H1 (cell line): ENCODE measurements at regions not wholly inside any gene's neighbourhood (a gene's known extent, or its start where the extent isn't known, plus 50 kb on each side); places are given as distances from the start of the nearest gene placed in this dataset.

Experiments used
- CTCF ChIA-PET: fragments of 300-600 bp; sonication (Branson Sonifier 250); formaldehyde crosslinking; loops from one replicate; lab custom pipeline; 2021; ENCODE audit not compliant: partially characterized antibody; lab: Charles Lee
- POLR2A ChIA-PET: fragments of 300-600 bp; sonication (Branson Sonifier 250); formaldehyde crosslinking; loops from one replicate; lab custom pipeline; 2021; ENCODE audit warnings: inconsistent platforms; ENCODE audit not compliant: partially characterized antibody; lab: Charles Lee
- DNase-seq, 2 experiments: peaks; one replicate each; pipeline versions ENCODE4 v3.0.0 to v3.0.0-alpha.2; 2010 to 2022; ENCODE audit warnings: low spot score in 2 of 2, low read depth in 1 of 2, mixed read lengths in 1 of 2
- FAIRE-seq: peaks from 2 replicates; lab custom pipeline; 2011; peaks lifted over from hg19 to GRCh38; lab: Jason Lieb, UNC
- H2AFZ ChIP-seq: 2 replicates; pipeline ENCODE4 v1.8.1; 2012; ENCODE audit warnings: low read length, inconsistent platforms
- H2AK5ac ChIP-seq: 2 replicates; pipeline ENCODE4 v1.6.1; 2013; ENCODE audit warnings: low read depth, low read length
- H2BK120ac ChIP-seq: replicated peaks from 2 replicates; pipeline ENCODE3; 2013; ENCODE audit warnings: low read depth, low read length, inconsistent platforms
- H2BK12ac ChIP-seq: 2 replicates; pipeline ENCODE4 v1.6.1; 2013; ENCODE audit warnings: low read depth, low read length
- H2BK15ac ChIP-seq: 2 replicates; pipeline ENCODE4 v1.6.1; 2013; ENCODE audit warnings: low read length
- H2BK20ac ChIP-seq: 2 replicates; pipeline ENCODE4 v1.6.1; 2013; ENCODE audit warnings: low read length
- H2BK5ac ChIP-seq: 2 replicates; pipeline ENCODE4 v1.6.1; 2013; ENCODE audit warnings: low read depth, low read length
- H3K14ac ChIP-seq: 2 replicates; pipeline ENCODE4 v1.6.1; 2013; ENCODE audit warnings: inconsistent platforms; ENCODE audit not compliant: insufficient read length
- H3K18ac ChIP-seq: 2 replicates; pipeline ENCODE4 v1.6.1; 2013; ENCODE audit warnings: low read length; ENCODE audit errors: extremely low read depth
- H3K23ac ChIP-seq: 2 replicates; pipeline ENCODE4 v1.6.1; 2013; ENCODE audit warnings: inconsistent platforms; ENCODE audit not compliant: insufficient read length
- H3K23me2 ChIP-seq: 2 replicates; pipeline ENCODE4 v1.6.1; 2013; ENCODE audit warnings: low read depth, low read length
- H3K27ac ChIP-seq: 2 replicates; pipeline ENCODE4 v1.6.1; 2011; ENCODE audit warnings: low read depth, low read length, inconsistent platforms
- H3K27me3 ChIP-seq, 4 experiments: replicated peaks in 1 of 4; 1 replicate in 1 of 4; 2 replicates in 3 of 4; pipeline versions ENCODE4 v1.6.1 to v1.8.1; 2011 to 2013; ENCODE audit warnings: low read length in 3 of 4, mild to moderate bottlenecking in 3 of 4, inconsistent platforms in 2 of 4, mixed read lengths in 2 of 4, moderate library complexity in 1 of 4; ENCODE audit not compliant: control insufficient read depth in 3 of 4, insufficient read depth in 3 of 4; ENCODE audit errors: extremely low read depth in 1 of 4
- H3K36me3 ChIP-seq, 4 experiments: 2 replicates each; pipeline versions ENCODE4 v1.6.1 to v1.8.1; 2011 to 2013; ENCODE audit warnings: mild to moderate bottlenecking in 4 of 4, low read length in 3 of 4, moderate library complexity in 2 of 4, control low read depth in 1 of 4, inconsistent platforms in 1 of 4; ENCODE audit not compliant: insufficient read depth in 4 of 4, control insufficient read depth in 2 of 4
- H3K4ac ChIP-seq: replicated peaks from 2 replicates; pipeline ENCODE3; 2013; ENCODE audit warnings: low read length, low read depth, mixed read lengths, inconsistent platforms; ENCODE audit not compliant: insufficient read length
- H3K4me1 ChIP-seq, 4 experiments: replicated peaks in 1 of 4; 1 replicate in 1 of 4; 2 replicates in 3 of 4; pipeline versions ENCODE4 v1.6.1 to v1.8.1; 2011 to 2013; ENCODE audit warnings: low read length in 3 of 4, inconsistent platforms in 2 of 4, mixed read lengths in 1 of 4; ENCODE audit not compliant: insufficient read depth in 4 of 4, control insufficient read depth in 3 of 4
- H3K4me2 ChIP-seq, 2 experiments: 2 replicates each; pipeline versions ENCODE4 v1.6.1 to v1.8.1; 2011 to 2013; ENCODE audit warnings: low read depth in 2 of 2, low read length in 2 of 2, control low read depth in 1 of 2, inconsistent platforms in 1 of 2, mild to moderate bottlenecking in 1 of 2; ENCODE audit not compliant: insufficient read depth in 1 of 2
- H3K4me3 ChIP-seq, 4 experiments: fragments of 200-600, 300-600 bp in 1 of 4; sonication (generic), shearing (Covaris generic), sonication (Bioruptor Twin) in 1 of 4; 2 replicates each; pipeline versions ENCODE4 v1.5.1 to v1.8.1; 2011 to 2016; ENCODE audit warnings: low read length in 4 of 4, low read depth in 3 of 4, control low read depth in 2 of 4, inconsistent platforms in 2 of 4, mild to moderate bottlenecking in 2 of 4, mixed read lengths in 1 of 4, moderate library complexity in 1 of 4; ENCODE audit not compliant: insufficient read depth in 2 of 4; ENCODE audit errors: extremely low read depth in 1 of 4
- H3K56ac ChIP-seq: replicated peaks from 2 replicates; pipeline ENCODE3; 2013; ENCODE audit warnings: low read depth, mild to moderate bottlenecking, mixed read lengths, low read length, inconsistent platforms; ENCODE audit not compliant: insufficient read length
- H3K79me1 ChIP-seq: 2 replicates; pipeline ENCODE4 v1.6.1; 2013; ENCODE audit warnings: low read depth, low read length, control low read depth
- H3K79me2 ChIP-seq, 2 experiments: 2 replicates each; pipeline versions ENCODE4 v1.6.1 to v1.8.1; 2012 to 2013; ENCODE audit warnings: low read length in 2 of 2, mild to moderate bottlenecking in 2 of 2, inconsistent platforms in 1 of 2; ENCODE audit not compliant: insufficient read depth in 2 of 2, control insufficient read depth in 1 of 2
- H3K9ac ChIP-seq, 4 experiments: replicated peaks in 1 of 4; 1 replicate in 1 of 4; 2 replicates in 3 of 4; pipeline versions ENCODE4 v1.6.1 to v1.8.1; 2011 to 2013; ENCODE audit warnings: low read depth in 3 of 4, low read length in 3 of 4, control low read depth in 2 of 4, mild to moderate bottlenecking in 2 of 4, moderate library complexity in 2 of 4, inconsistent platforms in 1 of 4; ENCODE audit errors: extremely low read depth in 1 of 4
- H3K9me3 ChIP-seq, 2 experiments: 2 replicates each; pipeline versions ENCODE4 v1.6.1 to v1.8.1; 2012 to 2013; ENCODE audit warnings: mild to moderate bottlenecking in 2 of 2, moderate library complexity in 2 of 2, control low read depth in 1 of 2, inconsistent platforms in 1 of 2, low read depth in 1 of 2, low read length in 1 of 2, mixed read lengths in 1 of 2; ENCODE audit not compliant: insufficient read depth in 2 of 2
- H4K20me1 ChIP-seq, 2 experiments: replicated peaks in 1 of 2; 2 replicates each; pipeline versions ENCODE3 to v1.8.1; 2011 to 2013; ENCODE audit warnings: inconsistent platforms in 2 of 2, low read length in 2 of 2, mild to moderate bottlenecking in 1 of 2; ENCODE audit not compliant: insufficient read depth in 2 of 2, control insufficient read depth in 1 of 2
- H4K5ac ChIP-seq: 2 replicates; pipeline ENCODE4 v1.6.1; 2013; ENCODE audit warnings: low read length, low read depth, mixed read lengths, inconsistent platforms; ENCODE audit not compliant: insufficient read length
- H4K8ac ChIP-seq: 2 replicates; pipeline ENCODE4 v1.8.0; 2013; ENCODE audit warnings: mild to moderate bottlenecking, moderate library complexity, low read length, inconsistent platforms; ENCODE audit not compliant: insufficient read depth; ENCODE audit errors: extremely low read depth
- H4K91ac ChIP-seq: replicated peaks from 2 replicates; pipeline ENCODE3; 2013; ENCODE audit warnings: low read length, mixed read lengths, inconsistent platforms; ENCODE audit not compliant: insufficient read length
- ASH2L ChIP-seq: fragments of 200-600, 300-600 bp; sonication (generic); IDR thresholded peaks from one replicate; pipeline ENCODE4 v1.7.1; 2017; ENCODE audit warnings: low read length
- CBX5 ChIP-seq: fragments of 300-800, 300-1000 bp; sonication (generic); IDR thresholded peaks from 2 replicates; pipeline ENCODE4 v1.7.1; 2016; ENCODE audit warnings: antibody characterized with exemption, low read length, low read depth
- CEBPB ChIP-seq: IDR thresholded peaks from 2 replicates; pipeline ENCODE4 v1.6.1; 2012; ENCODE audit warnings: low read depth, low read length
- CHD1 ChIP-seq: IDR thresholded peaks from 2 replicates; pipeline ENCODE4 v1.6.1; 2012; ENCODE audit warnings: low read depth, low read length, improper control_type of control experiment
- FOSL1 ChIP-seq: IDR thresholded peaks from 2 replicates; pipeline ENCODE4 v1.6.1; 2011; ENCODE audit warnings: mild to moderate bottlenecking, low read depth, low read length, moderate library complexity; ENCODE audit not compliant: insufficient read depth
- NANOG ChIP-seq: IDR thresholded peaks from 2 replicates; pipeline ENCODE4 v1.6.1; 2011; ENCODE audit warnings: low read length, low read depth, mild to moderate bottlenecking, inconsistent platforms; ENCODE audit not compliant: insufficient read depth, poor library complexity, severe bottlenecking
- SIRT6 ChIP-seq: IDR thresholded peaks from one replicate; pipeline ENCODE4 v1.7.1; 2012; ENCODE audit warnings: low read length, inconsistent platforms
- SIX5 ChIP-seq: IDR thresholded peaks from 2 replicates; pipeline ENCODE4 v1.6.1; 2011; ENCODE audit warnings: mild to moderate bottlenecking, low read depth, low read length
- SP4 ChIP-seq: IDR thresholded peaks from 2 replicates; pipeline ENCODE4 v1.6.1; 2012; ENCODE audit warnings: low read length, inconsistent platforms
- SRF ChIP-seq: IDR thresholded peaks from 2 replicates; pipeline ENCODE4 v1.6.1; 2011; ENCODE audit warnings: mild to moderate bottlenecking, low read depth, low read length, moderate library complexity
- TAF7 ChIP-seq: optimal IDR thresholded peaks from 2 replicates; pipeline ENCODE3; 2011; ENCODE audit warnings: low read depth, mild to moderate bottlenecking, inconsistent platforms, low read length, moderate library complexity, borderline replicate concordance
- TBP ChIP-seq: IDR thresholded peaks from 2 replicates; pipeline ENCODE4 v1.6.1; 2011; ENCODE audit warnings: low read depth, low read length, improper control_type of control experiment
- TCF12 ChIP-seq: IDR thresholded peaks from 2 replicates; pipeline ENCODE4 v1.6.1; 2011; ENCODE audit warnings: low read depth, mild to moderate bottlenecking, low read length
- WGBS, 2 experiments: shearing (Covaris generic) in 1 of 2; methylation state at CpG; one replicate each; pipeline versions ENCODE4 v1.1.6 to v1.1.7; 2013 to 2015; ENCODE audit warnings: low lambda C conversion rate in 2 of 2, mixed read lengths in 2 of 2, inconsistent platforms in 1 of 2, low coverage in 1 of 2, missing lambda C conversion rate in 1 of 2; ENCODE audit not compliant: insufficient replicate concordance in 2 of 2, insufficient coverage in 1 of 2, insufficient read length in 1 of 2; ENCODE audit errors: extremely low coverage in 1 of 2, missing lambda C conversion rate in 1 of 2; 5-methylcytosine and 5-hydroxymethylcytosine counted together
- TF ChIP-seq, protein P1 (sequence below): IDR thresholded peaks from 2 replicates; pipeline ENCODE4 v1.6.1; 2011; ENCODE audit warnings: low read depth, mild to moderate bottlenecking, low read length; ENCODE audit not compliant: insufficient read depth

DNA sequence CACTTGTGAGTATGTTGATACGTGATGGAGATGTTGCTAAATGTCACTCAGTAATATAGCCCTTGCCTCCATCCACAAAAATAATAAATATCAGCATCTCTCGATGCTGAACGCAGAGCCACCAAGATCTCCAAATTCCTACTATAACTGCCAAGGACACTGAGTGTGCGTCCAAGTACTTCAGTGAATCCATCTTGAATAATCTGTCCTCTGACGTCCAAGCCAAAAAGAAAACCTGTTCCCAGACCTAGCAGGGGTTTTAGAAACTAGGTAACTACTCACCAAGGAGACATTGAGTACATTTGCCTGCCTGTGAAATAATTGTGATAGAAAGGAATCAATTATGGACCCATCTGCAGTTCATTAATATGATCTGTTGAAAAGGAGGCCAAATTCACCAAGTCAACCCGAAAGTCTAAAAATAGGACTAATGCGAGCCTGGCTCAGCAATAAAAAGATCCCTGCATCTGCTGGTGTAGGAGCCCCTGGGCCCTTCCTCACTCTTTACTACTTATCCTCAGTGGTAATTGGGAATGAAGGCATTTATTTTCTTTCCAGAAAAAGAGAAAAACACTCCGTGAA, 226.9 kb upstream of the IRF2BP2 start:
- H2BK120ac ChIP-seq, result no peak overlapping the region
- H2BK15ac ChIP-seq, result no peak overlapping the region
- no peak overlapping the region for H4K5ac ChIP-seq
- H3K9me3 ChIP-seq, result peaks cover 13% of the 10 kb centered on the region in 2 experiments
- H3K4me1 ChIP-seq, result no peaks in the 10 kb centered on the region
- no peaks in the 10 kb centered on the region for H3K23me2 ChIP-seq
- H3K27ac ChIP-seq, result no peak overlapping the region
- no peaks in the 10 kb centered on the region; a peak in 1 of 8 replicates for H3K36me3 ChIP-seq
- POLR2A ChIA-PET, result no interaction called here
- WGBS, 2 experiments, result 94% methylated on average over 8 of the region's 8 CpGs; no CpG with 5 or more reads in 1 of the 2 experiments
- H3K4ac ChIP-seq, result no peak overlapping the region
- no peak overlapping the region for H3K9ac ChIP-seq
- no peaks in the 10 kb centered on the region for H4K20me1 ChIP-seq
- no peak for FAIRE-seq
- H2BK20ac ChIP-seq, result no peak overlapping the region
- no peak overlapping the region for H3K4me2 ChIP-seq
- no peak overlapping the region for H4K91ac ChIP-seq
- no peak overlapping the region for H2BK12ac ChIP-seq
- no peak overlapping the region for H3K4me3 ChIP-seq
- no peaks in the 10 kb centered on the region for H3K27me3 ChIP-seq
- H4K8ac ChIP-seq, result no peak overlapping the region
- H3K79me2 ChIP-seq, result no peaks in the 10 kb centered on the region
- no peak overlapping the region for H3K18ac ChIP-seq
- no peaks in the 10 kb centered on the region for H3K79me1 ChIP-seq
- H3K56ac ChIP-seq, result no peak overlapping the region
- no peak overlapping the region for H2AK5ac ChIP-seq
- TF ChIP-seq TBP, result no peak
- no peak for TF ChIP-seq TAF7
- TF ChIP-seq SIX5, result no peak
- TF ChIP-seq CEBPB, result no peak
- TF ChIP-seq CHD1, result no peak
- no peak for TF ChIP-seq TCF12
- TF ChIP-seq FOSL1, result no peak
- no peak for TF ChIP-seq CBX5
- no peak for TF ChIP-seq SRF
- TF ChIP-seq, protein P1, sequence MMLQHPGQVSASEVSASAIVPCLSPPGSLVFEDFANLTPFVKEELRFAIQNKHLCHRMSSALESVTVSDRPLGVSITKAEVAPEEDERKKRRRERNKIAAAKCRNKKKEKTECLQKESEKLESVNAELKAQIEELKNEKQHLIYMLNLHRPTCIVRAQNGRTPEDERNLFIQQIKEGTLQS, result no peak
- no peak for TF ChIP-seq SP4
- no peak for TF ChIP-seq NANOG
- no peak for TF ChIP-seq SIRT6
- TF ChIP-seq ASH2L, result no peak
- TF ChIP-seq, all 59 proteins: peak for 0
- CTCF ChIA-PET, result no interaction called here
- no peak for DNase-seq
- Histone ChIP-seq H3K14ac (no peak overlapping the region), H2BK5ac (no peak overlapping the region), H2AFZ (no peak overlapping the region), H3K23ac (no peak overlapping the region)
